GM12892 (cell line): ENCODE measurements at regions not wholly inside any gene's neighbourhood (a gene's known extent, or its start where the extent isn't known, plus 50 kb on each side); places are given as distances from the start of the nearest gene placed in this dataset.

Experiments
- DNase-seq: peaks from one replicate; pipeline ENCODE4 v3.0.0; 2011; ENCODE audit not compliant: insufficient read length
- FAIRE-seq: peaks from 2 replicates; lab custom pipeline; 2011; peaks lifted over from hg19 to GRCh38; lab: Jason Lieb, UNC
- POLR2A ChIP-seq: IDR thresholded peaks from 2 replicates; pipeline ENCODE4 v1.6.1; 2011; ENCODE audit warnings: low read depth, low read length, control low read depth
- POLR2AphosphoS5 ChIP-seq: IDR thresholded peaks from 2 replicates; pipeline ENCODE4 v1.6.1; 2011; ENCODE audit warnings: low read depth, low read length, control low read depth
- TAF1 ChIP-seq: IDR thresholded peaks from 2 replicates; pipeline ENCODE4 v1.6.1; 2011; ENCODE audit warnings: low read depth, mild to moderate bottlenecking, control low read depth, low read length, borderline replicate concordance

GRCh38 chr13:108033800-108034707, 181.3 kb downstream of the LIG4 start:
- TF ChIP-seq POLR2A (no peak), TAF1 (no peak), POLR2AphosphoS5 (no peak)
- DNase-seq (no peak), FAIRE-seq (no peak)

GRCh38 chr13:108031865-108032264, 183.5 kb downstream of the LIG4 start:
- no peak for DNase-seq
- no peak for FAIRE-seq
- TF ChIP-seq TAF1 (no peak), POLR2AphosphoS5 (no peak), POLR2A (no peak)

DNA sequence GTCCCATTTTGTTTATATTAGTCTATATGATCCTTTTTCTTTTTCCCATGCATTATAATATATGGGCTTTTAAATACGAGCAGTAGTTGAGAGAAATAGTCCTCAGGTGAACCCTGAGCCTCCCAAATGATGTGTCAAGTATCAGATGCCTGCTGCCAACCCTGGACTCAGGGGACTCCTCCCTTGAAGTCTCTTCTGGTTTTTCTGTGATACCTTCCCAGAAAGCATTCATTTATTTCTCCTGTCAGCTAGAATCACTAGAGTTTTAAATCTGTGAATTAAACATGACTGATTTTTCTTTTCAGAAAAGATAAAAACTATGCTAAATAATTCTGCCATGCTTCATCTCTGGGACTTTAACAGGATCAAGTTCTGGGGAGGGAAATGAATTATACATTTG, 184.6 kb downstream of the LIG4 start:
- no peak for TF ChIP-seq TAF1
- TF ChIP-seq POLR2A: no peak
- TF ChIP-seq POLR2AphosphoS5: no peak
- FAIRE-seq: no peak
- DNase-seq: no peak

GRCh38 chr13:108026680-108027410, 188.5 kb downstream of the LIG4 start:
- FAIRE-seq: no peak
- no peak for TF ChIP-seq POLR2AphosphoS5
- TF ChIP-seq TAF1: no peak
- no peak for TF ChIP-seq POLR2A
- no peak for DNase-seq

DNA sequence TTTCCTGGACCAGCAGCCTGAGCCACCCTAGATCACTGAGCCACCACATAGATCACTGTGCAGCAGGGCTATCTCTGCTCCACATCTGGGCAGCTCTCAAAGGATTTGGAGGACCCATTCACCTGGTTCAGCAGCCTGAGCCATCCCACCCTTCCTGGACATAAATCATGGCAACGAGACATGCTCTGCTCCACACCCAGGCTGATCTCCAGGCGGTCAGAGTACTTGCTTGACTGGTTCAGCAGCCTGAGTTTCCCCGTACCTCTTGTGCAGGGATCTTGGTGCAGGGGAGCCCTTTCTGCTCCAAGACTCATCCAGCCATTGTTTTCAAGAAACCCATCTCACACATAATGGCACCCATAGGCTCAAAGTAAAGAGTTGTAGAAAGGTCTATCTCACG, 195.3 kb downstream of the LIG4 start:
- no peak for DNase-seq
- TF ChIP-seq POLR2AphosphoS5 (no peak), TAF1 (no peak), POLR2A (no peak)
- no peak for FAIRE-seq

- DNase-seq (no peak), FAIRE-seq (no peak)
- TF ChIP-seq POLR2AphosphoS5 (no peak), POLR2A (no peak), TAF1 (no peak)
These were observed 196.9 kb downstream of the LIG4 start for GRCh38 chr13:108018371-108018870.

GRCh38 chr13:108006619-108007018, 208.7 kb downstream of the LIG4 start:
- TF ChIP-seq TAF1: no peak
- DNase-seq (no peak), FAIRE-seq (no peak)

- no peak for FAIRE-seq
- TF ChIP-seq TAF1: no peak
- no peak for TF ChIP-seq POLR2A
- no peak for DNase-seq
These were observed 210.1 kb downstream of the LIG4 start for GRCh38 chr13:108005231-108005630.

GRCh38 chr13:108003626-108004025, 211.7 kb downstream of the LIG4 start:
- TF ChIP-seq TAF1 (no peak), POLR2AphosphoS5 (no peak)
- no peak for DNase-seq
- no peak for FAIRE-seq

DNA sequence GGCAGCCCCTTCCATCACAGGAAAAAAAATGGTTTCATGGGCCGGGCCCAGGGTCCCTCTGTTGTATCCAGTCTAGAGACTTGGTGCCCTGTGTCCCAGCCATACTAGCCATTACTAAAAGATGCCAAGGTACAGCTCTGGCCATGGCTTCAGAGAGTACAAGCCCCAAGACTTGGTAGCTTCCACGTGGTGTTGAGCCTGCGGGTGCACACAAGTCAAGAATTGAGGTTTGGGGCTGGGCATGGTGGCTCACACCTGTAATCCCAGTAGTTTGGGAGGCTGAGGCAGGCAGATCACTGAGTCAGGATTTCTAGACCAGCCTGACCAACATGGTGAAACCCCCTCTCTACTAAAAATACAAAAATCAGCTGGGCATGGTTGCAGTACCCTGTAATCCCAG, 214.3 kb downstream of the LIG4 start:
- DNase-seq (no peak), FAIRE-seq (no peak)
- TF ChIP-seq POLR2AphosphoS5 (no peak), TAF1 (no peak), POLR2A (no peak)

DNA sequence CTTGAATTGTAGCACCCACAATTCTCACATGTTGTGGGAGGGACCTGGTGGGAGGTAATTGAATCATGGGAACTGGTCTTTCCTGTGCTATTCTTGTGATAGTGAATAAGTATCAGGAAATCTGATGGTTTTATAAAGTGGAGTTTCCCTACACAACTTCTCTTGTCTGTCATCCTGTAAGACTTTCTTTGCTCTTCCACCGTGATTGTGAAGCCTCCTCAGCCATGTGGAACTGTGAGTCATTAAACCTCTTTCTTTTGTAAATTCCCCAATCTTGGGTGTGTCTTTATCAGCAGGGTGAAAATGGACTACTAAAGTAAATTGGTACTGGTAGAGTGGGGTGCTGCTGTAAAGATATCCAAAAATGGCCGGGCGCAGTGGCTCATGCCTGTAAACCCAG, 215.6 kb downstream of the LIG4 start:
- DNase-seq (no peak), FAIRE-seq (no peak)
- TF ChIP-seq POLR2AphosphoS5 (no peak), TAF1 (no peak), POLR2A (no peak)
